SHP77 (cell line): ENCODE measurements at regions not wholly inside any gene's neighbourhood (a gene's known extent, or its start where the extent isn't known, plus 50 kb on each side); places are given as distances from the start of the nearest gene placed in this dataset.
"Not testable (repeated sequence)": the region's sequence is repeated elsewhere in the genome, so short reads cannot be mapped to it uniquely, and the experiment has no call there.

Experiments
- DNase-seq, 2 experiments: peaks; one replicate each; lab custom pipeline; 2025; lab: John Stamatoyannopoulos, UW

DNA sequence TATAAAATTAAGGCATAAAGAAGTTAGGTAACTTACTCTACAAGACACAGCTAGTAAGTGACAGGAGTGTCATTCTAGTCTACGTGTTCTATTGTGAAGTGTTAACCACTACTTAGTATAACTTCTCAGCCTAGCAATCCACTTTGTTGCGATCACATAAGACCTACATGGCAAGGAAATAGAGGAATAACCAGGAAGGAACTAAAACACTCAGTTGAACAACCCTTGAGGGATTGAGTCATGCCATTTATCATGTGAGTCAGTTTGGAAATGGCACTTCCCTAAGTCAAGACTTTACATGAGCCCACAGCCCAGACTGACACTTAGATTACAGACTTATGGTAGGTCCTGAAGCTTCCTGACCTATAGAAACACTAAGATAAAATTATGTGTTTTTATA lies 279.5 kb upstream of the PCDH20 start:
- DNase-seq = no peak

DNA sequence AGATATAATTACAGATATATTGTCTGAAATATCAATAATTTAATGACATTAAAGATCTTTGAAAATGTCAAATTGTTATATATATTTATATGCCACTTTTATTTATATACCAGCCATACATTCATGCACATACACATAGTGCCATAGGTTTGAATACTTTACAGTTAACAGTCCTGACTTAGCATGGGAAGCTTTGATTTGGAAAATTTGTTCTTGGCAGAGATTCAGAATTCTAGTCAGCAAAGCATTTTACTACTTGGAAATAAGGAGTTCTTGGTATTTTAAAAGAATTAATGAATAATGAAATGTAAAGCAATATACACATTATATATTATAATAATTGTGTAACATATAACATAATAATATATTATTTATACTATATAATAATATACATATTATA lies 277.0 kb upstream of the PCDH20 start:
- DNase-seq = no peak

DNA sequence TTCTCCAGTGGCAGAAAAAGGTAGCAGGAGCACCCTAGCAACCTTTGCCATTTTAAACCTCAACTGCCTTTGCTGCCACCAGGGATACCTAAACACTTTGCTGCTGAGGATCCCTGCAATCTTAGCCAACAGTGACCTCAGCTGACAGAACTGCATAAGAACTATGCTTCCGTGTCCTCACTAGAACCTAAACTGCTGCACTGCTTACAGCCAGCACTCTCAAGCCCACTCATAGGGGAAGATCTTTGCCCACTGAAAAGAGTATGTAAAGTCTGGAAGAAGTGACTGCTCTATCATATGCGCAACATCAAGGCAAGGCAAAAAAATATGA lies 270.0 kb upstream of the PCDH20 start:
- peak in 1 of 2 experiments; percentile 26 for DNase-seq

DNA sequence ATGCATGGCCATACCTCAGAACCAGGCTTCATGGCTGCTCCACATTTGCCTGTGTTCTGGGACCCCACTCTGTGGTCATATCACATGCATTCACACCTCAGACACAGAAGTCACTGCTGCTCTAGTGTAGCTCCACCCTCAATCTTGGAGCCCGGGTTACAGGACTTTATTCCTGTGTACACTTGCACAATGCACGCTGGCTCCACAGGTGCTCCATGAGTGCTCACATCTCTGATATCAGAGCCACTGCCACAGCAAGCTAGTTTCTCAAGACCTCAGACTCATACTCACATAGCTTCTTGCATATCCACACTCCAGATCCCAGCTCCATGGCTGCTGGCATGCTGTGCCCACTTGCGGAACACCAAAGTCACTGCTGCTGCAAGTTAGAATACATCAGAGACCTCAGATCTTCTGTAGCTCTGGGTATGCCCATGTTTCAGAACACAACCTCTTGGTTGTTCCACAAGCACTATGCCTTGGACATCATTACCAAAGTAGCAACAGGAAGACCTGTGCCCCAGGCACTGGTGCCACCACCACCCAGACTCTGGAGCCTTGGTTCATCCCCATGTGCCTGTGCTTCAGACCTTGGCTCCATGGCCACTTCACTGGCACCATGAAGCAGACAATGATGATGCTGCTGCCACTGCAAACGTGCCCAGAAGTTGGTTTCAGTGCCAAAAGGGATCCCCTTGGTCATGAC lies 269.5 kb upstream of the PCDH20 start:
- no peak for DNase-seq

DNA sequence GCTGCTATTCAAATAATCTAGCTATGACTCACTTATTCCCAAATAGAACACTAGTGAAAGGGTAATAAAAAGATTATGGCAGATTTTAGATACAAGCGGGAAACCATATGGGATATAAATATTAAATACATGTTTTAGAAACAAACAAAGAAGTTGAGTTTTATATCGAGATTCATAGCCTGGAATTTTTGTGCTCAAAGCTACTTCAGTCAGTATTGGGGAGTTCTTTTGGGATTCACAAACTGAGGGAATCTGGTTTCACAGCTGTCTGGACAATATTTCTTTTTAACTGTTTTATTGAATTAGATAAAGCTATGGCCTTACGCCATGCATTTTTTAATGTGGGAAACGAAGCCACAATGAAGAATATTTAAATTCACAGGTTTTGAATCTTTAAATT lies 257.1 kb upstream of the PCDH20 start:
- DNase-seq = no peak

DNA sequence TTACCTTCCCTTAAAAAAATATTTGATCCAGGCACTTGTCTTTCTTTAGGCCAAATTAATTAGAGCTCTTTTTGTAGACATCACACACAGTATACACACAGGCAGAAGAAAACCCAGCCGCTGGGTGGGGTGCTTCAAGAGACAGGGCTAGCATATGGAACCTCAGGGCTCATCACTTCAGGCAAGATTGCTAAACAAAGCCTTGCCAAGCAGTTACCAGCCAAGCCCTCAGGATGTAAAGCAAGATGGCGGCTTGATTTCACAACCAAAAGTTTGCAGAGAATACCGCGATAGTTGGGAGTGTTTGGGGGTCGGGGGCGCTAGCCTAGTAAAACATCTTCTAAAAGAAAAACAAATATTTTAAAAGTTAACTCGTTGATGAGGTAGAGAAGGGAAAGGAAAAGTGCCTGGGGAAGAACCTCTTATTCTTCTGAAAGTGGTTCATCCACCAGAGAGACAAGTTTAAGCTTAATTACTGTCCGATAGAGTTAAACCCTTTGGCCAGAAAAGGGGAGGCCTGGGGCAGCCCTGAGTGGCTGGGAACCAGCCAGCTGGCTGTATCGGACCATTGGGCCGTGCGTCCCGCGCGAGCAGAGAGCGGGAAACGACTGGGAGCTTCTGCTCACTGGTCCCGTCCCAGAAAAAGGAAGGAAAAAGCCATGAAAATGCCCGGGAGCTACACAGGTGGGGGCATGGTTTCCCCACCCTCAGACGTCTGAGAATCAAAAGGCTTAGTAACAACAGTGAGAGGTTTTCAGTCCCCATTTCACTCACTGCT lies 254.9 kb upstream of the PCDH20 start:
- no peak for DNase-seq

DNA sequence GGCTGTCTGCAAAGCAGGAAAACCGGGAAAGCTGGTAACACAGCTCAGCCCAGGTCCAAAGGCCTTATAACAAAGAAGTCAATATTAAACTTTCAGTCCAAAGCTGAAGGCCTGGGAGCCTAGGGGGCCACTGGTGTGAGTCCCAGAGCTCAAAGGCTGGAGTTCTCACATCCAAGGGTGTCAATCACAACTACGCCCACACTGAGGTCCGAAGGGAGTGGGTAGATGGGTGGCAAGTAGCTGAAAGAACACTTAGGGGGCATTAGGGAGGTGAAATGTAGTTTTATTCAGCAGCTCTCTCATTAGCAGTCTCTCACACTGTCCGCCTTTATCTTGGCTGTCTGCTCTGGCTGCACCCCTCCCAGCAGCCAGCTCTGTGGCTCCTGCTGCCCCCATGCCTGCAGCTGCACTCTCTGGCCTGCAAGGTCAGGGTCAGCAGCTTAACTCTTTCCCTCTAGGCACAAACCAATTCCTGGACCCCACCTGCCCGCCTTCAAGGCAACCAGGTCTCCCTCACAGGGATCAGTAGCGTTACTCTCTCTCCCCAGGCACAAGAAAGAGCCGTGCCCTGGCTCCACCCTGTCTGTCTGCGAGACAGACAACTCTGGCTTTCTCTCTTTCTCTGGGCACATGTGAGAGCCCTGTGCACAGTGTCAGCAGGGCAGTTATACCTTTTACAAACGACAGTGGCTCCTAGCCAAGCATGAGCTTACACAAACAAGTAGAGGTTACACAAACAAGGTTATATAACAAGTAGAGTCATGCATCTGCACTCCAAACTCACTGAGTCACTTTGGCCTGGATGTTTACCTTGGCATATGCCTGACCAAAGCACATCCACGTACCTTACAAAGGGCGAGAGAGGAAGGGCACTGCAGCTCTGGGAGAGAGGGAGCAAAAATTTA lies 249.4 kb upstream of the PCDH20 start:
- DNase-seq = peak; percentile 46 to 65

DNA sequence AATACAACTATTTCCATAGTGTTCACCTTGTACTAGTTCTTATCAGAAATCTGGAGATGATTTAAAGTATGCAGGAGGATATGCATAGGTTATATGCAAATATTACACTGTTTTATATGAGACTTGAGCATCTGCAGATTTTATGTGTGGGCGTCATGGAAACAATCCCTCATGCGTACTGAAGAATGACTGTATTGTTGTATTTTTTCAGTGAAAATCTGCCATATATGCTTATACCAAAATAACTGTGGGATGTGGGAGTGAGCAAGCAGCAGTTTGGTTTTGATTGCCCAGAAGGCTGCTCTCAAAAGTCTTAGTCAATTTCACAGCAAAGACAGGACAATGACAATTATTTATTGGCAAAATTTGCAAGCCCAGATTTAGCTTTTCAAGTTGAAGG lies 238.8 kb upstream of the PCDH20 start:
- no peak for DNase-seq

DNA sequence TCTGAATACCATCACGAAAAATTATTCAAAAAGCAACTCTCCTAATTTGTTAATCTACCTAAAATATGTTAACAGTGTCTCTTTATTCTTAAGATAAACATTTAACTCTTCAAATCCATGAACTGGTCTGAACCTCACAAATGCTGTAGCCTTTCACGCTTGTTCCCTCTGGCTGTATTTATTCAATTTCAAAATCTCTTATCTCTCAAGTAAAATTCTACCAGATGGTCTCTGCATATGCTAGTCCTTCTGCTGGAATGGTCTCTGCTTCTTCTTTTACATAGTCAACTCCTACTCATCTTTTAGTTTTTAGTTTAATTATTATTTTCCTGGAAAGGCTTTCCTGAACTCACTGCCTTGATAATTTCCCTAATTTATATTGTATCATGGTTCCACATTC lies 232.9 kb upstream of the PCDH20 start:
- DNase-seq = no peak

DNA sequence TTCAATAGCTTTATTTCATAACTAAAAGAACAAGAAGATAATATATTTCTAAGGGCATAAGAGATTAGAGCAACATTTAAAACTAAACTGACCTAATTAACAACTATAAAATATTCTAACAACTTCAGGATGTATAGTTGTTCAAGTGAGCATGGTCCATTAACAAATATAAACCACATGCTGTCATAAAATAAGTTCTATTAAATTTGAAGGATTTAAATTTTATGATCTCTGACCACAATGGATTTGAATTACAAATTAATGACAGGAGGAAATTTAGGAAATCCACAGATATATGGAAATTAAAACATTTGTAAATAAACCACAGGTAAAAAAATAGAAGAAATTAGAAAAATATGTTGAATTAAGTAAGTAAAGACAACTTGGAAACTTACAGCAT lies 196.5 kb upstream of the PCDH20 start:
- no peak for DNase-seq

DNA sequence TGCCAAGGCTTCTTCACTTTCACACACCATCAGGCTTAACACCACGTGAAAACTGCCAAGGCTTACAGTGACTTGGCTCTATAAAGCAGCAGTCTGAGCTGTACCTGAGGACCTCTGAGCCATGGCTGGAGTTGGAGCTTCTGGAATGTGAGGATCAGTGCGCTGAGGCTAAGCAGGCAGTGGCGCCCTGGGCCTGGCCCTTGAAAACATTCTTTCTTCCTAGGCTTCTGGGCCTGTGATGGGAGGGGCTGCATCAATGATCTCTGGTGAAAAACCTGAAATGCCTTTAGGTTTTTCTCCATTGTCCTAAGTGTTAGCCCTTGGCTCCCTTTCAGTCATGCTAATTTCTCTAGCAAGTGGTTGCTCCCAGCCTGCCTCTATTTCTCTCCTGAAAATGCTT lies 192.5 kb upstream of the PCDH20 start:
- DNase-seq = no peak

DNA sequence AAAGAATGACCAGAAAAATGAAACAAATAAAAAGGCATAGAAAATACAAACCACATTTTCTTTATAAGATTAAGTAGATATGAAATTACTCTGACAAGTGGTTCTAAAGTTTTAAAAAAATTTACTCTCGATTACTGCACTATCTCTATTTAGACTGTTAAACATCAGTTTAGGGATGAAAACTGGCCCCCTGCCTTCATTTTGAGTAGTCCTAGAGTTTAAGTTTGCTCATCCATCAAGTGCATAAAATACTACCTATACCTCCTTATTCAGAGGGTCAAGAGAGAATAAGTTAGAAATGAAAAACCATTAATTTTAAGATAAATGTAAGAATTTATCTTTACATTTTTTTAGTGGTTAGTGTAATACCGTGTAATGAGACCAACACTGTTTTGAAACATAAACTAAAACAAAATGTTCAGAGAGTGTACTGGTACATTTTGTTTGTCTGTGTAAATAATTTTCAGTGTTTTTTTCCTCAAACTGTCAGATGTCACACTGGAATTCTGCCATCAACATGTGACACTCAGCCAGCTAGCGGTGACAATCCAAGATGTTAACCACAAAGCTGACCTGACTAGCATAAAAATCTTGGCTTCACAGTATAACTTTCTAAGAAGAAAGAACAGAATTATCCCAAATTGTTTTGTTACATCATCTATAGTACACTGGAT lies 184.8 kb upstream of the PCDH20 start:
- no peak for DNase-seq

DNA sequence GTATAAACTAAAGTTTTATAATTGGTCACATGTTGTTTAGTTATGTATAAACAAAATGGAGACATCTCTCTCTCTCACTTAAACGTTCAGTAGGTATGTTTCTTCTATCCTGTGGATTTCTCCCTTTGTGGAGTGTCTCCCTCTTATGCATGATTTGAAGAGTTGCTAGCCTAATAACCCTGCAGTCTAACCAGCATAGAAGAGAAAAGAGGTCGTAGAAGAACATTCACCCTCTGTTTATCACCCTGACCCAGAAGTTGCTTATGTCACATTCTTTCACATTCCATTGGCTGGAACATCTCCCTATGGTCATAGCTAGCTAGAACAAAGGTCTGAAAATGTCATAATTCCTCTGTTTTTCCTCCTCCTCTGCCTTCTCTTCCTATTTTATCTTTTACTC lies 176.8 kb upstream of the PCDH20 start:
- DNase-seq = no peak

DNA sequence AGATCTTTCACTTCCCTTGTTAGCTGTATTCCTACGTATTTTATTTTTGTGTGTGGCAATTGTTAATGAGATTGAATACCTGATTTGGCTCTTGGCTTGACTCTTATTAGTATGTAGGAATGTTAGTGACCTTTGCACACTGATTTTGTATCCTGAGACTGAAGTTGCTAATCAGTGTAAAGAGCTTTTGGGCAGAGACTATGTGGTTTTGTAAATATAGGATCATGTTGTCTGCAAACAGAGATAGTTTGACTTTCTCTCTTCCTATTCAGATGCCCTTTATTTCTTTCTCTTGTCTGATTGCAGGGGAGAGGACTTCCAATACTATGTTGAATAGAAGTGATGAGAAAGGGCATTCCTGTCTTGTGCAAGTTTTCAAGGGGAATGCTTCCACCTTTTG lies 160.3 kb upstream of the PCDH20 start:
- no peak for DNase-seq

DNA sequence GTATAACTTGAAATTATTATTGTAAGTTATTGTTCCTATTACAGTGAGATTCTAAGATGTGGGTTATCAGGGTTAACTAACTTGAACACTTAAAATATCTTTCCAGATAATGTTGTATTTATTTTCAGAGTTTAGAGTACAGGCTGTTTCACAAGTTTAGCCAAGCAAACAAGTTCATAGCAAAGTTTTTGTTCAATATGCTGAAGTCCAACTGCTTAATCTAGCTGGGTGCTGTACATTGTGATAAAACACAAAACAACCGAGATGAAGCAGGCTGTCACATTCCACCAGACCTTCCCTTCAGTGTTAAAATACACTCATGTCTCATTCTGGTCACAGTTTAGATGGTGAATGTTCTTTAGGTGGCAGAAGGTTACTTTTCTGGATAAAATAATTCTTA lies 148.0 kb upstream of the PCDH20 start:
- no peak for DNase-seq

DNA sequence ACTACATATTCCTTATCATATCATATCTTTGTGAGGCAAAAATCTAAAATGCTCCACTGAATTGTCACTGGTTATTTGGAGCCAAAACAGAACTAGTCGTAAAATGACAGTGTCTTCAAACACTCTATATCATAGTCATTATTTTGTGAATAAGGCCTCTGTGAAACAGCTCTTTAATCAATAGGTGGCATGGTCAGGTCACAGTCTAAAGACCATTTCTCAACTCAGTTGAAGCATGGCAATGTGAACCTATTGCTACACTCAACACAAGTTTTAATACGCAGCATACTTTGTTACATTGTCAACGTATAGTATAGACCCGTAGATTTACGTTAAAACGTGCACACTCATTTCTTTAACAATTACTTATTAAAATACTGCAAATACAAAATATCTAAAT lies 131.3 kb upstream of the PCDH20 start:
- no peak for DNase-seq

DNA sequence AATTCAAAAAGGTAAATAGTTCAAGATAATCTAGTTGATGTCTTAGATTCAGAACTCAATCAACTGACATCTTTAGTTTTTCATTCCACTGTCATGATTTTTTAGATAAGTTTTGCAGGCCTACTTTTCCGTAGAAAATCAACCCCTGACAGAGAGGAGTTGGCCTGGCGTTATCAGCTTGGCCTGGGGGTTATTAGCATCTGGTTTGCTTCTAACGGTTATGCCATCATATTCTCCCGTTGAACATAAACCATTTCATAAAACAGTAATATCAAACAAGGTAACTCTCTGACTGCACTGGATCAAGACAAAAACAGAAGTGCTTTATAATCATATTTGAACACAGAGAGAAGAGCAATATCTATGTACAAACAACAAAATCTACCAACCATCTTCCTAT lies 130.8 kb upstream of the PCDH20 start:
- DNase-seq = no peak

DNA sequence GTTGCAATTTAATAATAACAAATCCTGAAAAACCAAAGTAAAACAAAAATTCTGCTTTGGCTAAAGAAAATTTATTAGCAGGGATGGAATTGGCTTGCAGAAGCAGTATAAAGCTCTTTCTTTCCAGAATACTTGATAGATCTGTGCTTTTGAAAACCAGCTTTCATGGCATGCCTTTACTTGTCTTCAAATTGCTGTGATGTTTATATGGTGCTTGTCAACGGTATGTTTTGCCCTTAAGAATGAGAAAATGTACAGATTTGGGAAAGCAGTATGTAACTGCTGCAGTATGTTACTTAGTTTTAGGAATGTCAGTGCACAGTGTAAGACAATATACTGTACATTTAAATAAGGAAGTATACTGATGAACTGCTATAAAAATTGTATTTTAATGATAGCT lies 120.8 kb upstream of the PCDH20 start:
- no peak for DNase-seq

DNA sequence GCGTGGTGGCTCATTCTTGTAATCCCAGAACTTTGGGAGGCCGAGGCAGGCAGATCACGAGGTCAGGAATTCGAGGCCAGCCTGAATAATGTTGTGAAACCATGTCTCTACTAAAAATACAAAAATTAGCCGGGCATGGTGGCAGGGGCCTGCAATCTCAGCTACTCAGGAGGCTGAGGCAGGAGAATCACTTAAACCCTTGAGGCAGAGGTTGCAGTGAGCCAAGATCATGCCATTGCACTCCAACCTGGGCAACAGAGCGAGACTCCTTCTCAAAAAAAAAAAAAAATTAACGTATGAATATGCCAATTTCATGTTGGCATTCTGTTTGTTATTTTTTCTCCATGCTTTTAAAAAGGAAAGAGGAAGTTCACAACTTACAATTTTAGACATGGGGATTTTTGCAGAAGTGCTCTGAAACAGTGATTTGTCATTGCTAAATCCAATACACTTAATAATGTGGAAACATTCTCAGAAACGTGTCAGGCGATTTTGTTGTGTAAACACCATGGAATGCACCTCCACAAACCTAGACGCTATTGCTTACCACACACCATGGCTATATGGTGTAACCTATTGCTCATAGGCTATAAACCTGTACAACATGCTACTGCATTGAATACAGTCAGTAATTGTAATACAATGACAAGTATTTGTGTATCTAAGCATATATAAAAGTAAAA lies 115.9 kb upstream of the PCDH20 start:
- no peak for DNase-seq

DNA sequence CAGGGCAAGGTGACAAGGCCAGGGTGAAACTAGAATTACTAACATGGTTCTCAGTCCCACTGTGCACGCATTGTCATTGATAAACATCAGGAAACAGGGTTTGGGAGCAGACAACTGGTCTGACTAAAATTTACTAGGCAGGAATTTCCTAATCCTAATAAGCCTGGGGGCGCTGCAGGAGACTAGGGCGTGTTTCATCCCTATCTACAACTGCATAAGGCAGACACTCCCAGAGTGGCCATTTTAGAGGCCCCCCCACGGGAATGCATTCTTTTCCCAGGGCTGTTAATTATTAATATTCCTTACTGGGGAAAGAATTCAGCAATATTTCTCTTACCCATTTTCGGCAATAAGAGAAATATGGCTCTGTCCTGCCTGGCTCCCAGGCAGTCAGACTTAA lies 103.6 kb upstream of the PCDH20 start:
- DNase-seq = not testable (repeated sequence)

DNA sequence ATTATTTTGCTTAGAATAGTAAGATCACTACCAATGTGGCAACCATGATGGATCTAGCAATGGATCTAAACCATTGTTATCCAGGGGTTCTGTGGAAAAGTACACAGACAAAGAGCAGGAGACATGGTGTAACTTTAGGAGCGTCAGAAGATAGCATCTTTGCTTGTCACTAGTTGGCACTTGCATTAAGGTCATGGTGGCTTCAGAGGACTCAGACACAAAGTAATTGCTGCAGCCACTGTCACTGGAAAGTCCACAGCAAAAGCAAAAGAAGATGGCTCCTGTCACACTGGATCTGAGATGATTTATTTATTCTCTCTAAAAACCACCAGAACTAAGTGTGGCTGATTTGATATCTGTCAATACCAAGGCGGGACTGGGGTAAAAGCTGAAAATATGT lies 93.3 kb upstream of the PCDH20 start:
- no peak for DNase-seq

DNA sequence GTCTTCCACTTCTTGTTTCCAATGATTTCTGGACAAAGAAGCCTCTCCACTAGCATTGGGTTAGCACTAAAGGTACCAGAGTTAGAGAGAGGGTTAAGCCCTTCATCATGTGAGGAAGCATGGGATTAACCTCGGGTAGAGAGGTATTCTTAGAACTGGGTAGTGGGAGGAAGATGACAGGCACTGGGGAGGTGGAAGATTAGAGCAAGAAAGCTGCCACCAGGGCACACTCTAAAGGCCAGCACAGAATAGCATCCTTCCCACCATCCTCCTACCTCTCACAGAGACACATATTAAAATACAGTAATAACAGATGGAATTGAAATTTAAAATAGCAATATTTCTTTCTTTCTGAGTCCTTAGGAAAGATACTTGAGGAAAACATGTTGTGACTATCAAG lies 84.5 kb upstream of the PCDH20 start:
- DNase-seq = no peak
